ENCODE measurements at regions not wholly inside any gene's neighbourhood (a gene's known extent, or its start where the extent isn't known, plus 50 kb on each side); places are given as distances from the start of the nearest gene placed in this dataset.
A peak's percentile ranks its signal among the peaks of the same experiment; 100 is the strongest.

DNA sequence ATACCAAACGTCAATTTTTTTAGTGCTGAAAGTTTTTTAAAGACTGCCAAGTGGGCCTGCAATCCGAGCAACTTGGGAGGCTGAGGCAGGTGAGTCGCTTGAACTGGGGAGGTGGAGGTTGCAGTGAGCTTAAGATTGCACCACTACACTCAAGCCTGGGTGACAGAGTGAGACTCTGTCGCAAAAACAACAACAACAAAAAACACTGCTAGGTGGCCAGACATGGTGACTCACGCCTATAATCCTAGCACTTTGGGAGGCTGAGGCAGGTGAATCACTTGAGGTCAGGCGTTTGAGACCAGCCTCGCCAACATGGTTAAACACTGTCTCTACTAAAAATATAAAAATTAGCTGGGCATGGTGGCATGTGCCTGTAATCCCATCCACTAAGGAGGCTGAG lies 202.8 kb upstream of the COPS8 start:
- DNase-seq = no peak

DNA sequence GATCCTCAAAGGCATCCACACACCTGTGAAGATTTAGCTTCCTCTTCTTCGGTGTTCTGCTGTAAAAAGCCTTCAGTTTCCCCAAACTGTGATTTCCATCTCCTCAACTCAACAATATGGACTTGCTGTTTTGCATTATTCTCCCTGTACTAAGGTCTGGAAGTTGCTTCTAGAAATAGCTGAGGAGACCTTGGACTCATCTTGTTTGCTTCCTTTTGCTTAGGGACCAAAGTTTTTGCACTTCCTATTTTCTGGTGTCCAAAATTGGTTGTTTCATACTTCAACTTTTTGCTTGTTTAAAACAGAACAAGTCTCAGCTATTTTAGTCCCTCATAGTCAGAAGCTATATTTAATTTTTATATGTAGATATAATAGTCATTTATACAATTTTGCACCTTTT lies 201.9 kb upstream of the COPS8 start:
- DNase-seq = no peak

DNA sequence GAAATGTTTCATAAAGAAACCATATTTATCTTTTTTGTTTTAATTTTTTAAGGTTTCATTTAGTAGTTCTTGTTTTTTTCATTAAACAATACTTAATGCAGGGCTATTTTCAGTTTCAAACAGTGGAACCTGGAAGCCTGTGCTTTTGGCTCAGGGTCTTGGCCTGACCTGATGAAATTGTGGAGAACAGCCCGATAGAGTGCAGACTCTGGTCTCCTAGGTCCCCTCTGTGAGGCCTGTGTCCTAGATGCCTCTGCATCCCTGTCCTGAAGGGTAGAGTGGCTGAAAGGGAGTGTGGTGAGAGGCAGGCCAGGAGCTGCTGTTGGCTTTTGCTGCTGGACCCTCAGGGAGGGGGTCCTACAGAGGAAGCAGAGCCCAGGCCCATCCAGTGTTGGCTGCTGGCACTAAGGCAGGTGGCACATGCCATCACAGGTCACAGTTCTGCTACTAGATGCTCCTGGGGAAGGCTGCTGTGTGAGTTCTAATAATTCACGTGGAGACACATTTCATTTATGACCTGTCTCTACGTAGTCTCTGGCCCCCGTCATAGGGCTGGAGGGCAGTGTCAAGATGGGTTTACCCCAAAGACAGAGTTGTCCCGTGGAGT lies 201.0 kb upstream of the COPS8 start:
- DNase-seq = no peak

DNA sequence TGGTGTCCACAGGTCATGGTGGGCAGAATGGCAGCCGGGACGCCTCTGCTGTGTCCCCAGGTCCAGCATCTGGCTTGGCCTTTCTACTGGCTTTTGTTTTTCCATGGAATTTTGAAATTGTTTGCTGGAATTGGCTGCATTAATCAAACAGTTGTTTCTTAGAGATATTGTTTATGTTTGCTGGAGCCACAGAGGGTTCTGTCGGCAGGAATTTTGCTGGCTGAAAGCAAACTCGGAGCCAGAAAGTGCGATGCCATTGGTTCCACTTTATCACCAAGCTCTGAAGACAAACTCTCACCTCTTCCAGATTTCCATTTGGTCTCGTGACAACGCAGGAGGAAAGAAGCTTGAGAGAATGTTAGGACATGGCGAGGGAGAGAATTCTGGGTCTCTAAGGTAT lies 199.2 kb upstream of the COPS8 start:
- no peak for DNase-seq

DNA sequence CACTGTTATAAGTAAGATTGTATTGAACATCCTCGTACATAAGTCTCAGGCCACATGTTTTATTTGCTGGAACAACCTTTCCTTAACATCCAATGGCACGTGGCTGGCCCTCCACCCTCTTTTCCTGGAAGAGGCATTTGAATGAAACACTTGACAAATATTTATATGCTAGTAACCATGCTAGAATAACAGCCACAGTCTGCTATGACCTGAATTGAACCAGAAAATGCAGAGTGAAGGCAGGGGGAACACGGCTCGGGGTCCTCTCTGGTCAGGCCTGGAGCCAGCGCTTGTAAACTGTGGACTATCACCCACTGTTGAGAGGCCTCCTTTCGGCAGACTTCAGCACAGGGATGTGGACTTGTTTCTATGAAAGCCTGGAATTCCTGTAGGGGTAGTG lies 198.2 kb upstream of the COPS8 start:
- DNase-seq = no peak

DNA sequence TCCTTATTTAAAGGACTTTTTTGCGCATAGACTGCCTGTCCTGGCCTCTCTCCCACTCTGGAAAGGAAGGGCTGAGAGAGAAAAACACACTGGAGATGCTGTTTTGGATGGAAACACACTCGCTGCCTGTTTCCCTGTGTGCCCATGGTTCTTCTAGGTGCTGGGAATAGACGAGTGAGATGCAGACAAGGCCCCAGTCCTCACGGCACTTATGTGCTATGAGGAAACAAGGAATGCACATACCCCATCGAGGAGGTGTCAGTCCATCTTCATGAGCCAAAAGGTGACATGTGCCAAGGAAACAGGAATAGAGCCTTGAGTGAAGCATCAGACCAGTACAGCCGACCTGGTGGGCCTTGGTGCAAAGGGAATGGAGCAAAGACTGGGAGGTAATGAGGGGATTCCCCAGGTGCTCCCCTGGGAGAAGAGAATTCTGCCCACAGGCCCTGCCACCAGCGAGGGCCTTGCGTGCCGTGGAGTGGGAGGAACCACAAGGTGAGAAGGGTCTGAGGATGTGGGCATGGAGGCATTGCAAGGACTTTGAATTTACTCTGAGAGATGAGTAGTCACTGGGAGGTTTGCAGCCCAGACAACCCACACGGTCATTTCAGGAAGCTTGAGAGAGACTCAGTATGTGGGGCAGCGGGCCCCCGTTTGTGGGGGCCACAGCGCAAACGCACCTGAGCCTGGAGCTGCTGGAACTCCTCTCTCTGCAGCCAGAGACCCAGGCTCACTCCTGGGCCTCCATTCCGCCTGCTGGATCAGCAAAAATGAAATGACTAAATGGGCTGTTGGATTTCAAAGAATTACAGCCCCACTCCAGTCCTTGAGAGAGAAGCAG lies 197.5 kb upstream of the COPS8 start:
- no peak for DNase-seq

DNA sequence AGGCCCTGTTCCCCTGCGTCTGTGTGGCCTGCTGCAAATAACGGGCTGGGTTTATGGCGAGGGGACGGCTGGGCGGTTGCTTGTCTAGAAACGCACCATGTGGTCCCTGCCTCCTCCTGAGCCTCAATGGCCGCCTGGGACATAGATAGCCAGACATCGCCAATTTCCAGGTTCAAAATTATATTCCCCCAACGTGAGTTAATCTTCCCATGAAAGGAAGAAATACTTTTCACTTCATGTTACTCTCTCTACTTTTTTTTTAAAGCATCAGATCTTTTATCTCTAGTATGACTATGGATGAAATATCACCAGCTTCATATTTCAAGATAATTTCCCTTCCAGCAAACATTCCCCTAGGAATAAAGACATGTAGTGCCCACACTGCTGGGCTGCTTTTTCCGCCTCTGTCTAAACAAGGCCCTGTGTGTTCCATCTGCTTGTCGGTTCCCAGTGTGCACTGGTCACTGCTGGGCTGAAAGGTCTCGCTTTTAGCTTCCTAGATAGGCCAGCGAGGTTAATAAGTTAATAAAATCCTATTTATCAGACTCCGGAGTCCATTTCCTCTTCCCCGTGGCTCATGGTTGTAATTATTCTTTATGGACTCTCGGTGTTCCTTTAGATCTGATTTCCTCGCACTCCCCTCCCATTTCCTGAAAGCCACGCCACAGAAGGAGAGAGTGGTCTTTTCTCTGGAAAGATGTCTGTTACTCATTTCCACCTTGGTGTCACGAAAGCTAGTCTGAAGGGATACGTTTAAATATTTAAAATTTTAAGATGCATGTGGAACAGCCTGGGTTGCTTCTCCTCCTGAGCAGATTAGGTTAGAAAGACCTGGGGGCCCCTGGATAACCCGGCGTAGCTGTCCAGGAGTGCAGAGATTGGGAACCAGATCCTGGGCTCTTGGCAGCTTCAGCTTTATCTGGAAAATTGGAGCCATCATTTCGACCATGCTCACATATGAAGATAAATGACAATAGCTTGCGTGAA lies 196.6 kb upstream of the COPS8 start:
- no peak for DNase-seq

DNA sequence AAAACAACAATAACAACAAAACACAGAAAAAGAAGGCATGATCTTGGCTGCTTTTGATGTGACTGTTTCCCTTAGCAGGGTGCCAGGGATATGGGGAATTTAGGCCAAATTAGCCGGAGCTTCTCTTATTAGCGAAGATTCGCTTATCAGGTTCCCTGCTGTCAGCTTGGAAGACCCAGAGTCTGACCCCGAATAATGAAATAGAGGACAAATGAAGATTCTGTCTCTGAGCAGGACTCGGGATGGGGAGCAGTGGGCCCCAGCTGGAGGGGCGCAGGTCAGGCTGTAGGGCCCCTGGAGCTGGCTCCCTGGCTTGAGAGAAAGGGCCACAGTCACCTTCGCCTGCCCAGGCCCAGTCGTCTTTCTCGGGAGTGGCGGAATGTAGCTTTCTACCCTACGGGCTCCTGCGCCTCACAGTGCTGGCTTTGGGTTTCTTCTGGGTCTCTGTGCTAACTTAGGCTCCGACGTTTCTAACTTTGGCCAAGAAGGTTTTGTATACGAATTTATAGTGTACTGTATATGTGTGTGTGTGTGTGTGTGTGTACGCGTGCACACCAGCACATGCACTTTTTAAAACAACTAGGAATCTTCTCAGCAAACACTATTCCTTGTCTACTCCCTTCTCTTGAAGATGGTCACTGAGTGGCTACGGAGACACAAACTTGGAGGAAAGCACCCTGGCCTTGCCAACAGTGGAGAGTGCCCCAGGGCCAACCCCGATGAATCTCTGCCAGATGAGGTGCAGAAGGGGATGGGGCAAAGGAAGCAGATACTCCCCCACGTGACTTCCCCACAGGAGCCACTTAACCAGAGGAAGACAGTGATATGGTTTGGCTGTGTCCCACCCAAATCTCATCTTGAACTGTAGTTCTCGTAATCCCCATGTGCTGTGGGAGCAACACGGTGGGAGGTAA lies 195.6 kb upstream of the COPS8 start:
- no peak for DNase-seq

DNA sequence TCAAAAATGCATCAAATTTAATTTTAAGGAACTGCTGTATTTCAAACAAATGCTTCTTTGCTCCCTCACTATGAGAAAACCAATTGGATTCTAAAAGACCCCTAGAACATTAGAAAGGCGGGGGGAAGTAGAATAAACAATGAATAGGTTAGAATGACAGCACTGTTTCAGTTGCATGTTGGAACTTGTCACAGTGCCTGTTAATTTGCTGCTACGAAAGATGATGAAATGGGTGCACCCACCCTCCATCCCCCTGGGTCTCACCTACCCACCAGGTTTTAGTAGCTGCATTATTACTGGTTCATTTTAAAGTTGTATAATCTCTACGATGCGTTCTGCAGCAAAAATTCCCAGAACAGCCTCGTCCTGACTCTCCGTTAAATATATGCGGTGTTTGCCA lies 193.0 kb upstream of the COPS8 start:
- no peak for DNase-seq

DNA sequence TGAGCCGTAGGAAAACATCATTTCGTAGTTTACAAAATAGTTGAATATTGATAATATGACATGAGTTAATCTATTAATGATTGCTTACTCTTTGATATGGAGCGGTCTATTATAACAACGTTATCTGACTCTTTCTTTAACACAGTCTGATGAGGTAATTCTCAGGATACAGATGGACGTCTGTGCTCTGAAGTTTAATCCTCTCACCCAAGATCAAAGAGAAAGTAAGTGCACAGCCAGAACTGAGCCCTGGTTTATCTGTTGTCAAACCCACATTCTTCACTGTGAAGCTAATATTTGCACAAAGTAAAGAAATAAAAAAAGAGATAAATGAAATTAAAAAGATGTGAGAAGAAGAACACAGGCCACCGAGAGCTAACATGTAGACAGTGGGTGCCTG lies 190.9 kb upstream of the COPS8 start:
- no peak for DNase-seq

DNA sequence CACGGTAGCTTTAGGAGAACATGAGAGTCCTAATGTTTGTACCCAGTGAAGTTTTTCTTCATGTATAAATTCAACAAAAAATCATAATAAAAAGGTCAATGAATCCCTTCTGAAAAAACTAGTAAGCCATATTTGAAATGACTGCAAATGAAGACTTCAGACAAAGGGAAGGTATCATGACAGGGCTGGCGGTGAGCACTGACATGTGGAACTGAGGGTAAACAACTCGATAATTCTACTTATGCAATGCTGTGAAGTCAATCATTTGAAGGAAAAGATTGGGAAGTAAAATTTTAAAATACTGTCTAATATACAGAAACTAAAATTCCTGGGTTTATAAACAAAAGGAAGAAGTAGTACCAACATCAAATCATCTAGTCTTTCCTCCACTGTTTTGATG lies 190.2 kb upstream of the COPS8 start:
- no peak for DNase-seq

DNA sequence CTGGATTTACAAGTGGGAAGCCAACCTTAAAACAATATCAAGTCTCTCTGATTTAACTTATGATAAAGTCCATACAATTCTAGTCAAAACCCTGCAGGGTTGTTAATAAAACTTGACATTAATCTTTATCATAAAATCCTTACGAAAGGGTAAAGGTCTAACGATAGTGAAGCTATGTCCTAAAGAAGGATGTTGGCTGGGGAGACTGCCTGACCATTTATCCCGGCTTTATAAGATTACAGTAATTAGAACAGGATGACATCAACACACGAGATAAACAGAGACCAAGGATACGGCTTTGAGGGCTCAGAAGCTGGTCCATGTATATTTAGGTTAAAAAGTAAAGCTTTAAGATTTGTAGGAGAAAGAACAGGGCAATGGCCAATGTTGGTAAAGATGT lies 189.0 kb upstream of the COPS8 start:
- DNase-seq = no peak

DNA sequence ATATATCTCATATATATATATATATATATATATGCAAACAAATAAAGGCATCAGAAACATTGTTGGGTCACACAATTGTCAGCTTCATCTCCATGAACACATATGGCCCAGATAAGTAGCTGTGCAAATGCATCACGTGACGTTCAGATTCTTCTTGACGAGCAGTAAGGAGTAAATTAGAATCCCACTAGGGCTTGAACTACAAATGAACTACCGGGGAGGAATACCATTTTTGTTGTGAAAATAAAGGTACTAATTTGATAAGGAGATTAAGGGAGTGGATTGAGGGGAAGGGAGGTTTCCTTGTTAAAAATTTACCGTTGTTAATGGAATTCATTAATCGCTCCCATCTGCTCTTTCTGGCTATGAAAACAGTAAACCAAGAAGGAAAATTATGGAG lies 186.5 kb upstream of the COPS8 start:
- no peak for DNase-seq

DNA sequence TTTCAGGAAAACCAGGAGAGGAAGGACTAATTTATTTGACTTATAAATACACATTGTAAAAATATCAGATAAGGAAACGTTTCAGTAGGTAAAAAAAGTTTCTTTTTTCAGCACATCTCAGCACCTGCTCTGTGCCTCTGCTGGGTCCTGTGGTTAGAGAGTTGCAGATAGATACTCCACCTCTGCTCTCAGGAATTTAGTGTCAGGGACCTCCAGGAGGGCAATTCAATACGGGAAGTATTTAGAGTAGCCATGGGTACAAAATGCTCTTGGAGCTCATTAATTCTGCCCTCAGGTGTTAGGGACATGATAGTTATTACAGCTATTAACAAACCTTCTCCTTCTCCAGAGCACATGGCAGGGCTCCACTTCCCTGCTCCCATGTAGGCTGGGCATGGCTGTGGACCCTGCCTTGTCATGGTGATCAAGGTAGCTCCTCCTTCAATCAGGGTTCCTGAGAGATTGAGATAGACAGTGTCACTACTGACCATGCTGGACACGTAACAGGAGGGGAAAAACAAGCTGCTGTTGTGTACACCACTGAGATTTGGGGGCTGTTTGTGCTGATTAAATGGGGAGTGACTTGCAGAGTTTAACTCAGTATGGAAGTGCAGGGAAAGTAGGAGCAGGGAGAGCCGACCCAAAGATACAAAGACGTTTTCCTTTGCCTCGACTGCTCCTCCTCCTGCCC lies 185.6 kb upstream of the COPS8 start:
- no peak for DNase-seq

DNA sequence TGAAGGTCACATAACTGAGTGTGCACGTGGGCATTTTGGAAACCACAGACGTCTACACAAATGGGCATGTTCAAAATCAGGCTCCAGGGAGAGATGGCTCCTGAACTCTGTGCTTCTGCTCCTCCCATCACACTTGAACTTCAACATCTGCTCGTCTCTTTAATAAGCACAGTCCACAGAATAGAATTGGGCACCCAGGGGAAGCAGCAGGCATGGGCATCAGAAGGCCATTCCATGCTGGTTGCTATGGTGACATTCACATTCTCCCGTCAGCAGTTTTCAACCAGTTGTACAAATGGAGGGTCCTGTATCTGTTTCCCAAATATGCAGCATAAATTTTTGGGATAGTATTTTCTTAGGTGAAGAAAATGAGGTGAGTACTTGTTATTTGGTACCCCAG lies 183.7 kb upstream of the COPS8 start:
- no peak for DNase-seq

DNA sequence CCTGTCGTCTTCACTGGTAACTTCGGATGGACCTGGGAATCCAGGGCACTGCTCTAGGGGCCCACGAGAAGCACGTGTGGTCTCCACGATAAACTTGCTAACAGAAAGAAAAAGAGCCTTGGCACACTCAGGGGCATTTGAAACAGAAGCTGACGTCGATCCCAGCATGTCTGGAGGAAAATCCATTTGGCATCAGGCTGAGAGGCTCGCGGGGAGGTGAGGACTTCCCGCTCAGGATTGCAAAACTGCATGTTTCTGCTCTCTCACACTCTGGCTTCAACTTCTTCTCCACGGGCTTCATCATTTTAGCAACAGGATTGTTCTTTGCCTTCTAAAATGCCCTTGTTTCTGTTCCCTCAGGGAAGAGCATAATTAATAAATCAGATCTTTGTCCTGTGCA lies 181.7 kb upstream of the COPS8 start:
- no peak for DNase-seq

DNA sequence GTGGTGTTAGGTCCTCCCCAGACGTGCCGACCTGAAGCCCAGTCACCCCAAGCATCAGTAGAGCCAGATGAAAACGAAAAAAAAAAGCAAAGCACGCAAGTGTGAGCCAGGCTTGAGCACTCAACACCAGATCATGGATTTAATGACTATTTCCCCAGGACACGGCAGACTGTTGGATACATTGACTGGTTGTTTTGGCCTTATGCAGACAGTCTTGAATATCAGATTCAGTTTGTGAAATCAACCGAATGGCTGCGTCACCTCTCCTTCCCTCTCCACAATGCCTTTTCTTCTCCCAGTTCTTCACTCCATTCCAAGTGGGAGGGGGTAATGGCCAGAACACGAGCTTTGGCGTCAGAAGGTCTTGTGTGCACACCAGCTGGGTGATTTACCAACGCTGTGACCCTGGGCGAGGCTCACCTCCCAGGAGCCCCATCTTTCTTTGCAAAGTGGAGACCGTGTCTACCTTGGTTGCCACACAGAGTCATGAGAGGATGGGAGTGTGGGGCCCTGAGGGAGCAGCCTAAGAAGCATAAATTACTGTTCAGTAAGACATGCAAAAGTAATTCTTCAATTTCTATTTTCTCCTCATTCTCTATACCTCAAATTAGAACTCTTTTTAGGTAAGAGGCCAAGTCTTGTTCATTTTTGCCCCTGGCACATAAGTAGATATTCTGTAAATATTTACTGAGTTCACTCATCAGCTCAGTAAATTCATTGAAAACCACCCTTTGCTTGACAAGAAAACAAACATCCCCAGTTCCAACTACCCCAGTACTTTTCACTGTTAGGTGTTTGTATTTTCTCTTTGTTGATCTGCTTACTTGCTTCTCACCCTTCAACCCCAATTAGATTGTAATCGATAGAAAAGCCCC lies 181.1 kb upstream of the COPS8 start:
- peak in 1 of 2 experiments; percentile 21 for DNase-seq

DNA sequence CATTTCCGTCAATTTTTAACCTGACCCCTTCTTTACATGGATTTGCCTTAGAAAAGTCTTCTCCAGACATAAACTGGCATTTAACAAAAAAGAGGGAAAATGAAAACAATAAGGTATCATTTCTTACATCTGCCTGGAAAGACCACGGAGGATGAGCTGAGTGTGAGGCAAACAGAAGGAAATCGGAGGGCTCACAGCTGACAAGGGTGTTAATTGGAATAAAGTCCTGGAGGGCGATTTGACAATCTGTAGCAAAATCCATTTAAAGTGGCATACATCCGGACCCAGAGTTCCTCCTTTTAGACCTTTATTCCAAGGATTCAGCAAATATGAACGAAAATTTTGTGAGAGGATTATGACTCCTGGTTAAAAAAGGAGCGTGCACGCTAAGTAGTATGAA lies 179.7 kb upstream of the COPS8 start:
- DNase-seq = no peak

DNA sequence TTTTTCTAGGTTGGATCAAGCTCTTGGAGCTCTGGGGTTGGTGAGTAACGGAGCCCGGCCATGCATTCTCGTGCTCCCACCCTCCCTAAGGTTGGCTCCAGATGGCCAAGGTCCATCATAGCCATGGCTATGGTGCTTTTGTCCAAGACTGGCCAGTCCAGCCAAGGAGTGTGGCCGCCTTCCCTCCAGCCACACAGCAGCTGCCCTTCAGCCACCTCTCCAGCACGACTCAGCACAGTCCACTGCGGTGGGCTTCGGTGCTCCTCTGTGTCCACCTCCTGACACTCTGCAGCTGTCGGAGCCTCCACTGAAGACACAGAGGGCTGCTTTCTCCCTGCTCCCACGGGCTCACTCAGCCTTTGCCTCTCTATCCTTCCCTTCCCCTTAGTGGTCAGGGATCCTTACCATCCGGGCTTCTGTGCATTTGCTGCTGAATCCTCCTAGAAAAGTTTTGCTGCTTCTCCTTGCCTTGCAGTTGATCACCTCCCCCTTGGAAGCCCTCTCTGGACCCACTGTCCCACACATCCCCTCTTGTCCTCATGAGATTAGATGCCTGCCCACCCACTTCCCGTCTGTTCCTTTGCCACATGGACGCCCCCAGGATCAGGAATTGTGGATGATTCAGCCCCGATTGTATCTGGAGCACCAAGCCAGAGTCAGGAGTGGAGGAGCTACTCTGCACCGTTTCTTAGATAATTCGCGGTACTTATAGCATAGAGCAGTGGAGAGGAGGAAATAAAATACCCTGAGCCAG lies 177.1 kb upstream of the COPS8 start:
- no peak for DNase-seq

DNA sequence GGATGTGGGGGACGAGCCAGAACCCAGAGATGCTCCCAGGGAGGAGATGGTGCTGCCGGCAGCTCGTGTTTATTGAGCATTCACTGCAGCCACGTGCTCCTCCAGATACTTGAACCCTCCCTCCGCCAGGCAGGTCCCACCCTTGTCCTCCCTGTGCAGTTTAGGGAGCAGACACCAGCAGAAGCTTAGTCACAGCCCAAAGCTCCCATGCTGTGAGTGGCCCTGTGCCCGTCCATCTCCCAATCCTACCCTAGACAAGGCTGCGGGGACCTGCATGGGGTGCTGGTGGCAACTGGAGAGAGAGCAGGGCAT lies 176.5 kb upstream of the COPS8 start:
- DNase-seq = no peak
